Bronchial epithelial cell (primary cell): ENCODE measurements at regions not wholly inside any gene's neighbourhood (a gene's known extent, or its start where the extent isn't known, plus 50 kb on each side); places are given as distances from the start of the nearest gene placed in this dataset.
A peak's percentile ranks its signal among the peaks of the same experiment; 100 is the strongest.

ENCODE experiments used
- DNase-seq: peaks from one replicate; pipeline ENCODE4 v3.0.0-alpha.2; 2010; ENCODE audit warnings: low read depth
- FAIRE-seq: peaks from 2 replicates; lab custom pipeline; 2011; peaks lifted over from hg19 to GRCh38; lab: Jason Lieb, UNC
- H3K27me3 ChIP-seq: 2 replicates; pipeline ENCODE4 v1.5.1; 2011; ENCODE audit warnings: low read length; ENCODE audit not compliant: control insufficient read depth, insufficient read depth
- H3K36me3 ChIP-seq: 2 replicates; pipeline ENCODE4 v1.5.1; 2011; ENCODE audit warnings: low read length; ENCODE audit not compliant: control insufficient read depth, insufficient read depth
- H3K4me3 ChIP-seq: 2 replicates; pipeline ENCODE4 v1.5.1; 2011; ENCODE audit warnings: mild to moderate bottlenecking, low read depth, low read length, control low read depth
- TF ChIP-seq, protein P1 (sequence below): IDR thresholded peaks from 2 replicates; pipeline ENCODE4 v1.5.1; 2011; ENCODE audit warnings: mild to moderate bottlenecking, moderate library complexity, low read length, control low read depth, inconsistent platforms; ENCODE audit not compliant: insufficient read depth, severe bottlenecking

DNA sequence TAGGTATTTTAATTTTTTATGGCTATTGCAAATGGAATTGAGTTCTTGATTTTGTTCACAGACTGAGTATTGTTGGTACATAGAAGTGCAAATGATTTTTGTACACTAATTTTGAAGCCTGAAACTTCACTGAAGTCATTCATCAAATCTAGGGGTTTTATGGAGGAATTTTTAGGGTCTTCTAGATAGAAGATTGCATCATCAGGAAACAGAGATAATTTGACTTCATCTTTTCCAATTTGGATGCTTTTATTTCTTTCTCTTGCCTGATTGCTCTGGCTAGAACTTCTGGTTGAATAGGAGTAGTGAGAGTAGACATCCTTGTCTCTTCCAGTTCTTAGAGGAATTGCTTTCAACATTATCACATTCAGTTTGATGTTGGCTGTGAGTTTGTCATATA lies 58.2 kb upstream of the SNCAIP start:
- Histone ChIP-seq H3K27me3 (no peaks in the 10 kb centered on the region), H3K4me3 (no peak overlapping the region), H3K36me3 (no peaks in the 10 kb centered on the region)
- FAIRE-seq = no peak
- no peak for DNase-seq
- TF ChIP-seq, protein P1, sequence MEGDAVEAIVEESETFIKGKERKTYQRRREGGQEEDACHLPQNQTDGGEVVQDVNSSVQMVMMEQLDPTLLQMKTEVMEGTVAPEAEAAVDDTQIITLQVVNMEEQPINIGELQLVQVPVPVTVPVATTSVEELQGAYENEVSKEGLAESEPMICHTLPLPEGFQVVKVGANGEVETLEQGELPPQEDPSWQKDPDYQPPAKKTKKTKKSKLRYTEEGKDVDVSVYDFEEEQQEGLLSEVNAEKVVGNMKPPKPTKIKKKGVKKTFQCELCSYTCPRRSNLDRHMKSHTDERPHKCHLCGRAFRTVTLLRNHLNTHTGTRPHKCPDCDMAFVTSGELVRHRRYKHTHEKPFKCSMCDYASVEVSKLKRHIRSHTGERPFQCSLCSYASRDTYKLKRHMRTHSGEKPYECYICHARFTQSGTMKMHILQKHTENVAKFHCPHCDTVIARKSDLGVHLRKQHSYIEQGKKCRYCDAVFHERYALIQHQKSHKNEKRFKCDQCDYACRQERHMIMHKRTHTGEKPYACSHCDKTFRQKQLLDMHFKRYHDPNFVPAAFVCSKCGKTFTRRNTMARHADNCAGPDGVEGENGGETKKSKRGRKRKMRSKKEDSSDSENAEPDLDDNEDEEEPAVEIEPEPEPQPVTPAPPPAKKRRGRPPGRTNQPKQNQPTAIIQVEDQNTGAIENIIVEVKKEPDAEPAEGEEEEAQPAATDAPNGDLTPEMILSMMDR = no peak

DNA sequence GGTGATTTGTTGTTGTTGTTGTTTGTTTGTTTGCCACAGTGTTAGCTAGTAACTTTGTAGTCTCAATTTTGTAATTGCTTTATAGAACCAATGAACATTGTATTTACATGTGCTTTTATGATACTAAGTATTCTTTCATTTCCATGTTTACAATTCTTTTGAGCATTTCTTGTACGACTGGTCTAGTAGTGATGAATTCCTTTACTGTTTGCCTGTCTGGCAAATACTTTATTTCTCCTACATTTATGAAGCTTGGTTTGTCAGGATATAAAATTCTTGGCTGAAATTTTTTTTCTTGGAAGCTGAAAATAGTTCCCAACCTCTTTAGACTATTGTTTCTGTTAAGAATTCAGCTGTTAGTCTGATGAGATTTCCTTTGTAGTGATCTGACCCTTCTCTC lies 55.6 kb upstream of the SNCAIP start:
- FAIRE-seq (no peak), DNase-seq (no peak)
- Histone ChIP-seq H3K4me3 (no peak overlapping the region), H3K36me3 (no peaks in the 10 kb centered on the region), H3K27me3 (no peaks in the 10 kb centered on the region)
- TF ChIP-seq, protein P1 = no peak

- DNase-seq (no peak), FAIRE-seq (no peak)
- Histone ChIP-seq H3K36me3 (no peaks in the 10 kb centered on the region), H3K4me3 (no peak overlapping the region), H3K27me3 (no peaks in the 10 kb centered on the region)
- TF ChIP-seq, protein P1 = no peak
Measured at GRCh38 chr5:122257000-122257399, 55.0 kb upstream of the SNCAIP start.

DNA sequence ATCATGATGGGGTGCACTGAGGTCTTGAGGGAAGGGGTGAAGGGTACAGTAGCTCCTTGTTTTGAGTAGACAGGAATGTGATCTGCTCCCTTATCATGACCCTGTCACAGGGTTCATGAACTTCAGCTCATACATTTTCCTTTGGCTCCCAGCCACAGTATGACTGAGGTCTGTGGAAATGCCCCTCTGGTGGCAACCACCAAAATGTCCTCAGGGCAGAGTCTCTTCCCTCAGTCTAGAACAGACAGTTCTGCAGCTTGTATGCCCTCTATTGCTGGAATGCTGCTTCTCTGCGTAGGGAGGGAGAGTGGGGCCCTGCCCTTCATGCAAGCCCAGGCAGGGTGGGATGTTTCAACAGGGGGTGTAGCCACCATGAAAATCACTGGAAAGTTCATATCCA lies 53.8 kb upstream of the SNCAIP start:
- no peaks in the 10 kb centered on the region for H3K36me3 ChIP-seq
- H3K4me3 ChIP-seq = no peak overlapping the region
- H3K27me3 ChIP-seq = no peaks in the 10 kb centered on the region
- DNase-seq (peak; percentile 48), FAIRE-seq (no peak)
- TF ChIP-seq, protein P1 = no peak

DNA sequence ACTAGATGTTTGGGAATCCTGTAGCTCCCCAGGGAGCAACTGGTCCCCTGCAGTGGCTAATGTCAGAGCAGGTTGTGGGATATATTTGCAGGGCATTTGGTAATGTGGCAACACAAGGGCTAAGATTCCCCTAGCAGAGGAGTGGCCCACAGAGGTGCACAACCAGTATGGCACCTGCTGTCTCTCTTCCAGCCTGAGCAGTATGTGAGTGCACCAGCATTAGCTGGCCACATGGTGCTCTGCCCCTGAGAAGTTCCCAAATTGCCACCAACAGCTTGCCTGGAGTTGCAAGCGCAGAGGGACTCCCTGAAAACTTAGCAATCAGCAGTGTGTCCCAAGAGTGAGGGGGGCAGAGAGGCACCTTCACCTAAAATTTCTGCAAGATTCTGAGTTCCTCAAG lies 53.2 kb upstream of the SNCAIP start:
- Histone ChIP-seq H3K36me3 (no peaks in the 10 kb centered on the region), H3K27me3 (no peaks in the 10 kb centered on the region), H3K4me3 (no peak overlapping the region)
- FAIRE-seq = peak; percentile 40
- DNase-seq = no peak
- TF ChIP-seq, protein P1 = no peak

DNA sequence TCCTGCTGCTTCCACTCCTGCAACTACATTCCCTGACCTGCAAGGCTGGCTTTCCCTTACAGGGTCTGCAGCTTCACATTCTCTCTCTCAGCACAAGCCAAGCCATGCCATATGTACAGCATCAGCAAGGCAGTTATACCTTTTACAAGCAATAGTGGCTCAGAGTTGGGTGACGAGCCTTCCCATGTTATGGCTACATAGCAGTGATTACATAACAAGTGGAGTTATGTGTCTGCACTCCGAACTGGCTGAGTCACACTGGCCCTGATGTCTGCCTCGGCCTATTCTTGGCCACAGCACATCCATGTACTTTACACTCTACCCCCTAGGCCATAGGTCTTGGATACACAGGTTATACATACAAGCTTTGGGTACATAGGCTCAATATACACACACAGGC lies 52.0 kb upstream of the SNCAIP start:
- peak; percentile 80 for DNase-seq

More for the DNA sequence above, 52.0 kb upstream of the SNCAIP start:
- no peak overlapping the region for H3K4me3 ChIP-seq
- FAIRE-seq = no peak
- TF ChIP-seq, protein P1 = no peak
- H3K27me3 ChIP-seq = no peaks in the 10 kb centered on the region
- no peaks in the 10 kb centered on the region for H3K36me3 ChIP-seq
